Breast epithelium (tissue), 3 donors: ENCODE measurements at regions not wholly inside any gene's neighbourhood (a gene's known extent, or its start where the extent isn't known, plus 50 kb on each side); places are given as distances from the start of the nearest gene placed in this dataset.

Experiments used
- CTCF ChIP-seq, 3 donors: fragments of 450-650 bp; IDR thresholded peaks; one replicate each; pipeline ENCODE4 v1.5.1; 2016 to 2017; ENCODE audit warnings: antibody characterized with exemption in 3 of 3, mild to moderate bottlenecking in 3 of 3, moderate library complexity in 3 of 3
- POLR2A ChIP-seq: fragments of 450-650 bp; IDR thresholded peaks from one replicate; pipeline ENCODE4 v1.6.1; 2016; ENCODE audit warnings: antibody characterized with exemption, mild to moderate bottlenecking, moderate library complexity
- POLR2AphosphoS5 ChIP-seq, 3 donors: sonication (generic); formaldehyde crosslinking; IDR thresholded peaks; one replicate each; pipeline ENCODE4 v1.6.1; 2017; ENCODE audit warnings: antibody characterized with exemption in 3 of 3

- TF ChIP-seq POLR2AphosphoS5 (IDR thresholded peaks at IDR 0.05) (no peak), CTCF (IDR thresholded peaks at IDR 0.05) (no peak), POLR2A (no peak)
Measured at GRCh38 chr13:50401049-50401505, 385.8 kb downstream of the KCNRG start.
